HPDE6-E6E7 (cell line): ENCODE measurements at regions not wholly inside any gene's neighbourhood (a gene's known extent, or its start where the extent isn't known, plus 50 kb on each side); places are given as distances from the start of the nearest gene placed in this dataset.
"Not testable (repeated sequence)": the region's sequence is repeated elsewhere in the genome, so short reads cannot be mapped to it uniquely, and the experiment has no call there.

Experiments used
- DNase-seq: peaks from one replicate; pipeline ENCODE4 v3.0.0; 2011; ENCODE audit warnings: missing footprints; ENCODE audit errors: extremely low spot score

DNA sequence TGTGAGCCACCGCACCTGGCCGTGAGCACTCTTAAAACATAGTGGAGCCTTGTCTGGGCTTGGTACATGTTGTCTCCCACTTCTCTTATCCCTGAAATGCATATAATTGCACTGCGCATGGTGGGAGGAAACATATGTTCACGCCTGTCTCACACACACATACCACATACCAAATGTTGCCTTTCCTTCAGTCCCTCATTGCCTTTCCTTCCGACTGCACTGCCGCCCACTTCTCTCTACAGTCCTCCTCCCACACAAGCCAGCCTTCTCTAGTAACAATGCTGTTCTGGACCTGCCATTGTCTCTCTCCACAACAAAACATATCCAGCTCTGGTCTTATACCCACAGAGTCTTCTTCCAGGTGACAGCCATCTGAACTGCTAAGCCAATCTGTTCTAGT is 88.3 kb upstream of the PTHLH start:
- DNase-seq = no peak

- DNase-seq = no peak
Measured at GRCh38 chr12:28063355-28063880, 90.9 kb upstream of the PTHLH start.

- DNase-seq = no peak
Measured at GRCh38 chr12:28065374-28065773, 92.8 kb upstream of the PTHLH start.

- no peak for DNase-seq
Measured at GRCh38 chr12:28065889-28066630, 93.5 kb upstream of the PTHLH start.

- no peak for DNase-seq
Measured at GRCh38 chr12:28066879-28067278, 94.3 kb upstream of the PTHLH start.

DNA sequence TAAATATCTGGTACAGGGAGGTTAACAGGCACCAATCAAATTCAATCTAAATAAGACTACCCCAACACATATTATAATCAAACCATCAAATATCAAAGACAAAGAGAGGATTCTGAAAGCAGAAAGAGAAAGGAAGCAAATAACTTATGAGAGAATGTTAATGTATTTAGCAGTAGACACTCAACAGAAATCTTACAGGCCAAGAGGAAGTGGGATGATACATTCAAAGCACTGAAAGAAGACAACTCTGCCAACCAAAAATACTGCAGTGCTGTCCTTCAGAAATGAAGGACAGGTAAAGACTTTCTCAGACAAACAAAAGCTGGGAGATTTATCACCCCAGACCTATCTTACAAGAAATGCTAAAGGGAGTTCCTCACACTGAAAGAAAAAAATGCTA is 95.9 kb upstream of the PTHLH start:
- DNase-seq = no peak

DNA sequence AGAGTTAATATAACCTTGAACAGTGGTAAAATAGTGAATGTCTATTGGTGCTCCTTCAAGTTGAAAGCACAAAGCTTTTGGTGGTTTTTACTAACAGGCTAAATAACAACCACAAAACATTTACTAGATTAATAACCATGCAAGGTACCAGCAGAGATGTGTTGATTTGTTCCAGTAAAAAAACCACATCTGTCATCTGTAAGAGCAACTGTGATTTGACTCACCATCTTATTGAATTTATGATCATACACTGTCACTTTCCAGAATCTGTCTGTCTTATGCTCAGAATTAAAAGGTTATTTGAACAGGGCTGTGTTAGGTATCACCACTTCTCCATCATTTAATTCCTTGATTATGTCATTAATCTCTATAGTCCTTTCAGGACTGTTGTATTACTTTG is 107.0 kb upstream of the PTHLH start:
- no peak for DNase-seq

DNA sequence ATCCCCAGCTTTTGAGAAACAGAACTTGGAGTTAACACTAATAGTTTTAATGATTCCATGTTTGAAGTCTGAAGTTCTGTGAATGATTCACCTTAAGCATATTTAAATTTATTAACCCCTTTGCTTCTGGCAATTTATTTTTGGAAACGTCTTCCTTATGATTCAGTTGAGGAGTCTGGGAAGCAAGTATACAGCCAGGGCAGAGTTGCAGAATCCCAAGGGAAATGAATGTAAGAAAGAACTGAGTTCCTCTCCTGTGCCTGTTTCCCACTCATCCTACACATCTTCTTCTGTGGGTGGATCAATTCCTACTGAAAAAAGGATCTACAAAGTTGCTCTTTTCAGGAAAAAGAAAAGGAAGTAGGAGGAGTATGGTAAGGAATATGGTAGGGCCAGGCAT is 108.2 kb upstream of the CCDC91 start:
- no peak for DNase-seq

DNA sequence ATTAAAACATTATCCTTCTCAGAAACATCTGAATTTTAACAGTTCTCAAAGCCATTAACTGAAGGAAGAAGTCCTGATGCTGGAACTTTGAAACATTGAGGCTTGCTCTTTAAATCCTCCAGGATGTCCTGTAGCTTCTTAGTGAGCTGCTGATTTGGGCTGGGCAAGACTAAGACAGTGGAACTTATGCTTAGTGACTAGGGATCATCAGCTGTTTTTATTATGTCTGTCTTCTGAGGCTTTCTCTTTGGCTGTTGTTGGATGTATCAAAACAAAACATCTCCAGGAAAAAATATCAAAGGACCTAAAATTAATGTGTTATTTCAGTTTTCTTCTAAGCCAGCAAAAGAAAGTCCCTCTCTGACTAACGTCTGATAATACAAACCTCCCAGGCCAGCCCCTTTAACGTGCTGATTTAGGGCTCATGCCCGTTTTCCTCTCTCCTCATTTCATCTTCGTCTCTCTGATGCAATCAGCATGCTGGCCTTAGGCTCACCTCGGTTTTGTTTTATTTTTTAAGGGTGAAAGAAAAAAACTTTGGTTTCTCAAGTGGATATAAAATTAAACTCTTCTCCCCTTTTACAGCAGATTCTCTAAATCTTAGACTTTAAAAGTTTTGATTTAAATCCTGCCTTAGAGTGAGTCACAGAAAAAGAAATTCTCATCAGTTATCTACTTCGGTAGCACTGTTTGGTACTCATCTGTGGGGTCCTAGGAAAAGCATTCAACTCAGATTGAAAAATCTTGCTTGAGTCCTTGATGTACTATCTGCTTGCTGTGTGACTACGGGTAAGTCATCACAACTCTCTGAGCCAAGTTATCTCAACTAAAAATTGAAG is 106.2 kb upstream of the CCDC91 start:
- no peak for DNase-seq

DNA sequence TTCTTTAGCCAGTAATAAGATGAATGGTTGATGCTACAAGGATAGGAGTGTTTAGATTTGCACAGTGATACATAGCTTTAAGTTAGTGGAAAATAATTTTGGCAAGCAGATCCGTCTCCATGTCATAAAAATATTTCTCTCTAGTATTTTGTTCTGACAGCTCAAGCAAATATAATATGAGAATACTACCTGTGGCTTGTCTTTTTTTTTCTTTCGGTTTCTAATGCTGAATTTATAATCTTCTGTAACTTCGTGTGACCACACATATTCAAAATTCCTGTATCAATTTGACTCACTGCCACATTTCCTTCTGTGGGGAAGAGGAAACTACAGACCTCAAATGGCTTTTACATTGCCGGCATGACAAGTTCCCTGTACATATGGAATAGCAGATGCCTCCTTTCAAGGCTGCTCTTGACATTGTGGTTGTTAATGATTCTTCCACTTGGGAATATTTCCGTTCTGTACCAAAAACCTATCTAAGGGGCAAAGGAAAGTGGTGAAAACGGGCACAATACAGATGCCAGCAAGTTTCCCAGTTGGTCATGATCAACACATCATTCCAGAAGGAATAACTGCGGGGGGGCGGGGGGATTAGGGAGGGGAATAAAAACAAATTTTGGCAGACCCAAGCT is 103.6 kb upstream of the CCDC91 start:
- no peak for DNase-seq

- peak; percentile 31 for DNase-seq
Measured at GRCh38 chr12:28088566-28089272, 101.5 kb upstream of the CCDC91 start.

DNA sequence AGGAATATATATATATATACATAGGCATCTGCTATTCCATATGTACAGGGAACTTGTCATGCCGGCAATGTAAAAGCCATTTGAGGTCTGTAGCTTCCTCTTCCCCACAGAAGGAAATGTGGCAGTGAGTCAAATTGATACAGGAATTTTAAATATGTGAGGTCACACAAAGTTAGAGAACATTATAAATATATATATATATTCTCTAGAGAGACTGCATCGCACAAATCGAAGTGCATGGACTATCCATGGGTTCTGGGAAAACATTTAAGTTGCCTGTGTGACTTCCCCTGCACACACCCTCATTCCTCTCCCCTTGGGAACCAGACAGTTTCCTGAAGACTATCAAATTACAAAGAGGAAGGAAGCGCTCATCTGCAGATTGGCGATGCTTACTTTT is 100.9 kb upstream of the CCDC91 start:
- DNase-seq = peak; percentile 16

DNA sequence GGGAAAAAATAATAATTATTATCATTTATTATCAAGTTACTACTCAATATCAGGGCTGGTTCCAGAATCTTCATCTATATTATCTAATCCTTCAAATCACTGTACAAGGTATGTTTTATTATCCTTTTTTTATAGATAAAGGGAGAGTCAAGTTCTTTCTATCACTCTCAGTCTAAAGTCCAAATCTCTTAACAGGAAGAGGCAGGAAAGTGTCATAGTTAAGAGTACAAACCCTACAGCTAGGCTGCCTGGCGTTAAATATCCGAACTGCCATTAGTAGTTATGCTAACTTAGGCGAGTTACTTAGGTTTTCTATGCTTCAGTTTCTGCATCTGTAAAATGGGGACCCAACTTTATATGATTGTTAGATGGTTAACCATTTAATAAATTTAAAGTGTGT is 99.4 kb upstream of the CCDC91 start:
- DNase-seq = no peak

DNA sequence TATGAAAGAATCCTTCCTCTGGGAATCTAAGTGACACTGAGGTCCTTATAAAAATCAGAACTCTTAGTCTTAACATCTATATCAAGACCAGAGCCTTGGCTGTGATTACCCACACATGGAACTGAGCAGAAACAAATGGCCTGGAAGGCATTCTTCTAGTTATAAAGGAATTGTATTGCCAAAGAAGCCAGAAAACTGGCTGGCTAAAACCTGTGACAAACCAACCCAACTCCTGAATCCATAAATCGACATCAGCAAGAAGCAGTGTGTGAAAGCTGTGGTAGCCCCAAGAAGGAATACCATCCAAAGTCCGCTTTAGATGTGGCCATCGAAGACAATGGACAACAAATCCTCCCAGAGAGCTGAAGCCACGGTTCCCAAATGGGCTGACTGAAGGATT is 97.9 kb upstream of the CCDC91 start:
- DNase-seq = no peak

- no peak for DNase-seq
Measured at GRCh38 chr12:28096649-28097048, 93.6 kb upstream of the CCDC91 start.

- DNase-seq = no peak
Measured at GRCh38 chr12:28097221-28097620, 93.0 kb upstream of the CCDC91 start.

DNA sequence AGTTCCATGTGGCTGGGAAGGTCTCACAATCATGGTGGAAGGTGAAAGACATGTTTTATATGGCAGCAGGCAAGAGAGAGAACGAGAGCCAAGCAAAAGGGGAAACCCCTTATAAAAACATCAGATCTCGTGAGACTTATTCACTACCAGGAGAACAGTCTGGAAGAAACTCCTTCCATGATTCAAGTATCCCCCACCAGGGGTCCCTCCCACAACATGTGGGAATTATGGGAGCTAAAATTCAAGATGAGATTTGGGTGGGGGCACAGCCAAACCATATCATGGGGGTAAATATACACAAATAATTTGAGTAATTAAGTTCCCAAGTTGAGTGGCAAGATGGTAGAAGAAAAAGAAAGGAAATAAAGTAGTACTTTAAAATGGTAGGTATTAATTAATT is 91.0 kb upstream of the CCDC91 start:
- not testable (repeated sequence) for DNase-seq

DNA sequence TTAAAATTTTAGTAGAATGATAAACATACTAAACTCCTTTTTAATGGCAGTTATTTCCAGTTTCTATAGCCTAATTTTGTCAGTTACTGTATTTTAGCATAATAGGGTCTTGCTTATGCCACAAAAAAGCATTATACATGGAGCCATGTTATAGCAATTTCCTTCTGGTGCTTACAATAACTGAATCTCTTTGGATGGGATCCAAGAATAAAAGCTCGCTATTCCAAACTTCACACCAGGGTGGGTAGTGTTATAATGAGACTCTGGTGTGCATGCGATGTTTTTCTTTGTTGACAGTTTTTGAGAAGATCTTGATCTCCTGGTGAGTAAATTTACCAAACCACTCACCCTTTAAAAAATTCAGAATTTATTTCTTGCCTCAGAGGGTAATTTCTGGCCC is 90.4 kb upstream of the CCDC91 start:
- DNase-seq = no peak

DNA sequence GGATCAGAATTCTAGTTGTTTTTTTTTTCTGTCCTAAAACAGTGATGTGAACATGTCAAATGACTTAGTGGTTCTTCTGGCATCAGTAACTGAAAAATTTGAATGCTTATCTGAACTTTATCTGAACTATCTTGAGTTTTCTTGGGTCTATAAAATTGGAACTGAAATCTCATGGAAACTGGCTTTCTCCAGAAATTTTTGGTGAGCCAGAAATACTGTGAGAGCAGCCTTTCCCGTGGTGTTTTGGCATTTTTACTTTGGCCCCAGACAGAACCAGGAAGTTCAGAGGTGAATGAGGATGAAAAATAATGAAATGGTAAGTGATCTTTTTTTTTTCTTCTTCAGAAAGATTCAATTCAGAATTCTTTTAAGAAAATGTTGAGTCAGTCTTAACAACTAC is 89.5 kb upstream of the CCDC91 start:
- DNase-seq = no peak

DNA sequence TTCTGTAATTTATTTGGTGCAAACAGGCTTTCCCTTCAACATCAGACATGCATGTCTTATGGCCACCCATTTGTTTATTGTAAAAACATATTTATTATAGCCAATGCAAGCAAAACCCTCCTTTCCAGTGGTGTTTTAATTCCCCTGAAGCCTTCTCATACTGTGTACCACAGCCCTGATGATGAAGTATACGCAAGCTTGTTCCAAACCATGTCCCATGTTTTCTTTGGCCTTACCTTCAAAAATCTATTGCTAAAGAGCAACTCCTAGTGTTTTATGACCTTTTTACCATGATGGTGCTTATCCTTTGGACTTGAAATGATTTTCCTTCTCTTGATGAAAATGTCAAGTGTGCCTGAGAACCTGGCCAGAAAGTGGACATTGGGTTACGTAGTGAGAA is 85.9 kb upstream of the CCDC91 start:
- no peak for DNase-seq

- DNase-seq = no peak
Measured at GRCh38 chr12:28104903-28105864, 85.1 kb upstream of the CCDC91 start.
